GM19035 (cell line): ENCODE measurements at regions not wholly inside any gene's neighbourhood (a gene's known extent, or its start where the extent isn't known, plus 50 kb on each side); places are given as distances from the start of the nearest gene placed in this dataset.

Experiments used
- ATAC-seq: cut with Tn5 transposase; IDR thresholded peaks from one replicate; pipeline ENCODE4 v1.9.1; 2021; ENCODE audit not compliant: unreplicated experiment

- ATAC-seq, result no peak
These were observed 1723.6 kb upstream of the PCDH20 start for GRCh38 chr13:63139277-63139676.

GRCh38 chr13:63129995-63130394 is 1714.3 kb upstream of the PCDH20 start:
- ATAC-seq, result no peak

- no peak for ATAC-seq
These were observed 1713.1 kb upstream of the PCDH20 start for GRCh38 chr13:63128716-63129115.

GRCh38 chr13:63124863-63125262 is 1709.2 kb upstream of the PCDH20 start:
- ATAC-seq, result no peak

- ATAC-seq, result no peak
These were observed 1705.2 kb upstream of the PCDH20 start for GRCh38 chr13:63120883-63121282.

- no peak for ATAC-seq
These were observed 1702.1 kb upstream of the PCDH20 start for GRCh38 chr13:63117710-63118109.

- no peak for ATAC-seq
These were observed 1697.2 kb upstream of the PCDH20 start for GRCh38 chr13:63112799-63113395.

GRCh38 chr13:63110466-63110865 is 1694.8 kb upstream of the PCDH20 start:
- no peak for ATAC-seq

- ATAC-seq, result no peak
These were observed 1691.7 kb upstream of the PCDH20 start for GRCh38 chr13:63107179-63107943.

- ATAC-seq, result no peak
These were observed 1679.1 kb upstream of the PCDH20 start for GRCh38 chr13:63094717-63095116.

- no peak for ATAC-seq
These were observed 1678.3 kb upstream of the PCDH20 start for GRCh38 chr13:63093907-63094469.

GRCh38 chr13:63092456-63092855 is 1676.8 kb upstream of the PCDH20 start:
- ATAC-seq, result no peak

- ATAC-seq, result no peak
These were observed 1674.9 kb upstream of the PCDH20 start for GRCh38 chr13:63090524-63090923.

GRCh38 chr13:63088226-63088625 is 1672.6 kb upstream of the PCDH20 start:
- ATAC-seq, result no peak

- ATAC-seq, result no peak
These were observed 1670.6 kb upstream of the PCDH20 start for GRCh38 chr13:63086286-63086685.

GRCh38 chr13:63085851-63086250 is 1670.2 kb upstream of the PCDH20 start:
- ATAC-seq, result no peak

- ATAC-seq, result no peak
These were observed 1665.9 kb upstream of the PCDH20 start for GRCh38 chr13:63081400-63082014.

GRCh38 chr13:63075126-63075525 is 1659.5 kb upstream of the PCDH20 start:
- no peak for ATAC-seq

GRCh38 chr13:63050287-63050686 is 1634.6 kb upstream of the PCDH20 start:
- ATAC-seq, result no peak

GRCh38 chr13:63048653-63049052 is 1633.0 kb upstream of the PCDH20 start:
- ATAC-seq, result no peak

GRCh38 chr13:63044589-63045313 is 1629.1 kb upstream of the PCDH20 start:
- no peak for ATAC-seq
